GM03348 (cell line): ENCODE measurements at regions not wholly inside any gene's neighbourhood (a gene's known extent, or its start where the extent isn't known, plus 50 kb on each side); places are given as distances from the start of the nearest gene placed in this dataset.

ENCODE experiments used
- DNase-seq: peaks from one replicate; pipeline ENCODE4 v3.0.0; 2012; ENCODE audit warnings: low spot score

GRCh38 chr16:13552960-13553257 lies 367.0 kb upstream of the ERCC4 start:
- no peak for DNase-seq

DNA sequence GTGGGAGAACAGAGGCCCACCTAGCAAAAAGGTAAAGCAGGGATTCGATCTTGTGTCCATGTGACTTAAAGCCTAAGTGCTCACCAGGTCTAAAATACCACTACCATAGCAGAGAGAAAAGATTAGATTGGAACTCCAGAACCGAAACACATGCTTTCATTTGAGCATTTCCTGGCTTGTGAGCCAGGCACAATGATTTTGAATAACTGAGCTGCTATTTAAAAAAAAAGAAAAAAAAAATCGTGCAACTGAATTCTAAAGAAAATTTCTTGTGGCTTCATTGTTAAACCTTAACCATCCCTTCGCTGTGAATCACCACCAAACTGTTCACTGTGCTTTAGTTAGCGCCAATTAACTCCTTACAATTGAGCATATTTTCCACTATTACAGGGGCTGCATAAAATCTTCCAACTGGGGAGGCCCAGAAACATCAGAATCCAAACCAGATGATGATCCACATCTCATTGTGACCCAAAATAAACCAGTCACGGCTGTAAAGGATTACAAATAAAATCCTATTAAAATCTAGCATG lies 366.4 kb upstream of the ERCC4 start:
- DNase-seq = no peak

DNA sequence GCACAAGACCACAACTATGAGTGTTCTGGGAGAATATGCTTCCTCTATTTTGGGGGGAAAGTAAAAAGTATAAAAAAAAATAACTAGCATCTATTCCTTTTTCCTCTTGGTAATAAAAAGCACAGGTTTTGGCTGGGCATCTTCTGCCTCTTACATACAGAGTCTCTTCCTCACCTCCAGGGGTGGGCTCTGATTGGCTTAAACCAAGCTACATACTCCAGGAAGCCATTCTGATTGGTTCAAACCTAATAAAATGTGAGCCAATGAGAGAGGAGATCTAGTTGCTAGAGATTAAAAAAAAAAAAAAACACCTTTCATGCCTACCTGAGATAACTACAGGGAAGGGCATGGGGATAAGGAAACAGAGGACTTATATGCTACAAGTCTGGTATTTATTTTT lies 365.9 kb upstream of the ERCC4 start:
- DNase-seq = no peak

GRCh38 chr16:13554643-13555042 lies 365.3 kb upstream of the ERCC4 start:
- no peak for DNase-seq

DNA sequence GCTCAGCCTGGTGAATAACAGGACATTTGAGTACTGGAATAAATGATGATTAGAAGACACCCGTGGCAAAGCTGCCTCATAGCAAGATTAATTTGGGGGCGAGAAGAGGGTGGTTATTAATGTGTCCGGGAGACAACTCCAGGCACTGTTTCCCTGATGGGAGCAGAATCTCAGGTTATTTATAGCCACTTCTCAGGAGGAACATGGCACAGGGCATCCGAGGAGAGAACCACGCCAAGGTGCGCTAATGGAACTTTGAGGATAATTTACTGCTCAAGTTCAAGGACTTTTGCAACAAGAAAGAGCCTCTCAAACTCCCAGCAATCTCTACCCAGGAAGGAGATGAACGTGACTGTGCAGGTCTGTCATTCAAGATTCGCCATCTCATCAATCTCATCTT lies 362.5 kb upstream of the ERCC4 start:
- no peak for DNase-seq

DNA sequence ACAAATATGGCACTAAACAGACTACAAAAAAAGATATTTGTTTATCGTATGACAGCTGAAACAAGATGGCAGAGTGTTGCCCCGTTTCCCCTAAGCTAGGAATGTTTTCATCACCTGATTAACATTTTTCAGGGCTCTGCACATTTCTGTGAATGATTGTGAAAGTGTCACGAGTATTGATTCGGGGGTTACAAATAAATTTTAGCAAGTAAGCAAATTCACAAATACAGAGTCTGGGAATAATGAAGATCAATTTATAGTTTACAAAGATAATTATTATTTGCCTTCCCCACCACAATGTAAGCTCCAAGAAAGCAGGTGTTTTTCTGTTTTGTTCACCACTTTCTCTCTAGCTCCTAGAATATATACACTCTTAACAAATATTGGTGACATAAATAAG lies 361.2 kb upstream of the ERCC4 start:
- DNase-seq = no peak

- DNase-seq = no peak
Measured at GRCh38 chr16:13559624-13560023, 360.3 kb upstream of the ERCC4 start.

- DNase-seq = no peak
Measured at GRCh38 chr16:13560151-13560550, 359.8 kb upstream of the ERCC4 start.

- DNase-seq = no peak
Measured at GRCh38 chr16:13561291-13562070, 358.5 kb upstream of the ERCC4 start.

GRCh38 chr16:13568803-13569202 lies 351.2 kb upstream of the ERCC4 start:
- DNase-seq = no peak

DNA sequence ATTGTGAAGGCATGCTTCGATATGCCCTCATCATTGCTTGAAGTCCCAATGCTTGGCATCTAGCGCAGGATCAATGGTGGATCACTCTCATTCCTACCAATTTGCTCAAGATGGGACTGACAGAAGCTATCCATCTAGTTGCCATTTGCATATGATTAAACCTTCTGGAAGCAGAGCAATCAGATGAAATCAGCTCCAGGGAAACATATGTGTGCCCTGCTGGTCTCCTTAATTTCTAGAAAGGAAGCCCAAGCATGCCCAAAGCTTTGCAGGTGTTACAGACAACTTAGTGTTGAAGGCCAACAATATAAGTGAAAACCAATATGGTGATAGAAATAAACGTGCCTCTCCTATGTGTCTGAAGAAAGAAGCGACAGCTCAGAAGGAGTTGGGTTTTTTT lies 350.0 kb upstream of the ERCC4 start:
- DNase-seq = no peak

DNA sequence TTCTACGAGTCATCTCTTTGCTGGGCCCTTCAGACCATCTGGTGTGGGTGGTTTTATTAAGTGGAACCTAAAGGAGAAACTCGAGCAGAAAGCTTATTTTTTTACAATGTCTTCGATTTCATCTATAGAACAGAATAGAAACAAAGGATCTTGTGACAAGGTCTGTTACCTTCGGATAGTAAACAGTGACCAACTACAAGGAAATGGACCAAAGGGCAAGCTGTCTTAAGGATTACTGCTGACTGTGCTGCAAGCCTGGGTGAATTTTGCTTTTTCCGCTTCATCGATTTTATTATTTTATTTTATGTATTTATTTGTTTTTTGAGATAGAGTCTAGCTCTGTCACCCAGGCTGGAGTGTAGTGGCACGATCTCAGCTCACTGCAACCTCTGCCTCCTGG lies 348.9 kb upstream of the ERCC4 start:
- DNase-seq = no peak

DNA sequence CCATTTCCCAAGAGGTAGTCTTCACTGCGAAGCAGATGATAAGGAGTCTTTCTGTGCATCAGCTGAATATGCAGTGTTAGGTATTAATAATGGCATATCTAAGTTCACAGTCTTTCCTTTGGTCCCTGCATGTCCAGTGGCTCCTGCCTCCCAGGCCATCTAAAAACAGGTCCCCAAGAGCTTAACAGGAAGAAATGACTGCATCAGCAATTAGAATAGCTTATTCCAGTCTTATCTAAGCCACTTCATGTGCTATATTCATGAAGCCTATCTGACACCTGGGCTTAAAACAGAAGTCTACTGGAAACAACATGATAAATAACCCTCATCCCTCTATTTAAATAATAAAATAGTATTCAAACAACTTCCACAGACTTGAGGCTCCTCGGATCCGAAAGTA lies 346.1 kb upstream of the ERCC4 start:
- no peak for DNase-seq

DNA sequence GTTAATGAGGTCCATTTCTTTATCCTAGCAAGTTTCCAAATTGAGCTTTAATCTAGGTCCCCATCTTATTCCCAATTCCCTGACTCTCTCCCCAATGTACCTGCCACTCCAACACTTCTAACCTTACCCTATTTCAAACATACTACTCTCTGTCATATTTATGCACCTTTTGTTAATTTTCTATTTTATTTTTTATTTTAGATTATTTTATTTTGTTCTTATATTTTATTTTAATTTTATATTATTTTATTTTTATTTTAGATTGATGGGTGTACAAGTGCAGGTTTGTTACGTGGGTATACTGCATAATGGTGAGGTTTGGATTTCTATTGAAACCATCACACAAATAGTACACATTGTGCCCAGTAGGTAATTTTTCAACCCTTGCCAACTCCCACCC lies 333.9 kb upstream of the ERCC4 start:
- no peak for DNase-seq

- DNase-seq = no peak
Measured at GRCh38 chr16:13587181-13587580, 332.8 kb upstream of the ERCC4 start.

DNA sequence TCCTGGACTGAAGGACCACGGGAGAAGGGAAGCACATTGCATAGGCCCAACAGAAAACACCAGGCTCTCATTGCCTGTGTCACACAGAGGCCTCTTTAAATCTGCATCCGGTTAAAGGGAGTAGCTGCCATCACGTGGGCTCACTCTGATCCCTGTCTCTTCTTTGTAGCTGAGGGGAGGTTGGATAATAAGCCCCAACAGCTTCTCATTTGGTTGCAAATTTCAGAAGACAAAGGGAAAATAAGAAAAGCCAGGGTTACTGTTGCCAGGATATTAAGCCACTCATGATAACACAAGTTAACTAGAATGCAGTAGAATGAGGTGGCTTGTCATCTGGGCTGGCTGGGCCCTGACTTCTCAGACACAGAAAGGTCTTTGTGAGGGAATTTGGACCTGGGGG lies 325.1 kb upstream of the ERCC4 start:
- no peak for DNase-seq

- no peak for DNase-seq
Measured at GRCh38 chr16:13606804-13607203, 313.1 kb upstream of the ERCC4 start.

- DNase-seq = no peak
Measured at GRCh38 chr16:13607289-13607688, 312.7 kb upstream of the ERCC4 start.

GRCh38 chr16:13611596-13611995 lies 308.4 kb upstream of the ERCC4 start:
- DNase-seq = no peak

GRCh38 chr16:13612623-13613022 lies 307.3 kb upstream of the ERCC4 start:
- no peak for DNase-seq

DNA sequence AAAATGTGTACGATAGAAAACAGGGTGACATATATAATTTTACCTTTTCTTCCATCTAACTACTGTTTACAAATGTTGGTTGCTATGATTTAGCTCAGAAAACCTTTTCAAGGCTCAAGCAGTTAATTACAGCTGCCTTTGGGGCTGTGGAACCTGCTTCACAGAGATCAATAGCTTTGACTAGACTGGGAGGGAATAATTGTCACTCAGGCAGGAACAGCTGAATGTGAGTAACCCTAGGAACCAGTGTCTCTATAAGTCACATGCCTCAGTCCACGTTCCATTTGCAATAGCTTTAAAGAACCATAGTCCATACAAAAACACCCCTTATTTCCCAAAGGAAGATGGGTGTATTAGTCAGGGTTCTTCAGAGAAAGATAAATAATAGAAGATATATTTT lies 306.8 kb upstream of the ERCC4 start:
- no peak for DNase-seq

- DNase-seq = no peak
Measured at GRCh38 chr16:13621639-13622038, 298.3 kb upstream of the ERCC4 start.

DNA sequence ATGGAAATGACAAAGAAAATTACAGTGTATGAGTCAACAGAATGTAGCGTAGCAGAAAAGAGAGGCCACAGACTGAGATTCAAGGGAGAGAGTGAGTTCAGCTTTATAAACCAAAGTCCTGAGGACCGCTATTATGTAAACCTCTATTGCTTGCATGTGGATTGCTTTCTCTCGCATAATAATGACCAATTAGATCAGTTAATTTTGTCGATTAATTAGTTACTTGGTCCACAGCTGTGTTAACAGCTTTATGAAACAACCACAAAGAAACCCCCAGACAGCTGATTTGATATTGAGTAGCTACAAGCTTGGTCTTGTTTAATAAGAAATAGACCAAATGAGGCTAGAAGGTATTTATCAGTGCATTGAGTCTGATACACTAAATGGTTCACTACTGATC lies 291.8 kb upstream of the ERCC4 start:
- no peak for DNase-seq

DNA sequence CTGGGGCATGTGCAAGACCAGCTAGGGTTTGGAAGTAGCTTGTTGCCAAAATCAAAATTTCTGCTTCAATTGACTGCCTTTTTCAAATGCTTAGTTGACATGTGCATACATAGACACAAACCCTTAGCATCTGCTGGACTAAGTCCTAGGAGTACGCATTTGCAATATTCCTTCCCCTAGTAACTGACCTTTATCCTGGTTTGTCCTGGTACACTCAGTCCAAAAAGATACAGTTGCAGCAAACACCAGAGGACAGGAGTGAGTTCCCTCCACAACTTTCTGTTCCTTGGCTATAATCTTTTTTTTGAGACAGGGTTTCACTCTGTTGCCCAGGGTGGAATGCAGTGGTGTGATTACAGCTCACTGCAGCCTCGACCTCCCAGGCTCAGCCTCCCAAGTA lies 290.2 kb upstream of the ERCC4 start:
- DNase-seq = no peak

GRCh38 chr16:13630374-13630773 lies 289.6 kb upstream of the ERCC4 start:
- DNase-seq = no peak
